GM18517 (cell line): ENCODE measurements at regions not wholly inside any gene's neighbourhood (a gene's known extent, or its start where the extent isn't known, plus 50 kb on each side); places are given as distances from the start of the nearest gene placed in this dataset.

ENCODE experiments used
- ATAC-seq: cut with Tn5 transposase; IDR thresholded peaks from one replicate; pipeline ENCODE4 v1.9.1; 2021; ENCODE audit warnings: mild to moderate bottlenecking, moderate library complexity; ENCODE audit not compliant: unreplicated experiment

GRCh38 chr6:53974941-53975340 is 136.3 kb upstream of the MLIP start:
- no peak for ATAC-seq

DNA sequence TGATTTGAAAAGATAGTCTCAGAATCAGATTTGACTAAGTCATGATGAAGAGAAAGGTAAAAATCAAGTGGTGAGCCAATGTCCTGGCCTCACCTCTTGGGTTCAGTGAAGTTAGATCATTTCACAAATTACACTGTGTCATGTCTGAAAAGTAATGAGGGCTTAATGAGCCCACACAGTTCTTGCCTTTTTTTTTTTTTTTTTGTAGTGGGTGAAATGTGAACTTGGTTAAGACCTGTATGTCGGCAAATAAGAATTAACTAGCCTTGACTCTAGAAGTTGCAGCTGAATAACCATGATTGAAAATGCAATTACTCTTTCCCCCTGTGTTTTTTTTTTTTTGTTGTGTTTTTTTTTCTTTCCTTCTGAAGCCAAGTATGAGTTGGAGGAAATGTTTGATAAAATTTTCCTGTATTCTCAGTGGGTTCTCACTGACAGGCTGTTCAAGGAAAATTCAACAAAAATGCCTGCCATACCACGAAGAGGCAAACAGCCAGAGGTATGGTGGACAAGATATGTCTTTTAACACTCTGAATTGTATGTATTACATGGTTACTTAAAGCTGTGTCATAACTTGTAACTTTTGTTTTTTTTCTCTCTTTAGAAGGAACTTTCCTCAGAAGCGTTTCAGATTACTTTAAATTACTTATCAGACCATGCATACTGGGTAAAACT is 135.2 kb upstream of the MLIP start:
- ATAC-seq, result no peak

GRCh38 chr6:53977551-53977950 is 133.7 kb upstream of the MLIP start:
- ATAC-seq, result no peak

GRCh38 chr6:53979468-53980067 is 131.7 kb upstream of the MLIP start:
- peak; percentile 68 for ATAC-seq

GRCh38 chr6:53982366-53983050 is 128.7 kb upstream of the MLIP start:
- ATAC-seq, result no peak

DNA sequence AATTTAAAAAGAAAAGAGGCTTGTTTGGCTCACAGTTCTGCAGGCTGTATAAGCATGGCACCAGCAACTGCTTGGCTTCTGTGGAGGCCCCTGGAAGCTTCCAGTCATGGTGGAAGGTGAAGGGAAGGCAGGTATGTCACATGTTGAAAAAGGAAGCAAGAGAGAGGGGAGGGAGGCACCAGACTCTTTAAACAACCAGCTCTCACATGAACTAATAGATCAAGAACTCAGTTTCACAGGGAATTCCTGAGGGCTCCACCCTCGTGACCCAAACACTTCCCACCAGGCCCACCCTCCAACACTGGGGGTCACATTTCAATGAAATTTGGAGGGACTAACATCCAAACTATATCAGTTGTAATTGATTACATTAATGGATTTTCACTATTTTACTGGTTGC is 127.9 kb upstream of the MLIP start:
- no peak for ATAC-seq

DNA sequence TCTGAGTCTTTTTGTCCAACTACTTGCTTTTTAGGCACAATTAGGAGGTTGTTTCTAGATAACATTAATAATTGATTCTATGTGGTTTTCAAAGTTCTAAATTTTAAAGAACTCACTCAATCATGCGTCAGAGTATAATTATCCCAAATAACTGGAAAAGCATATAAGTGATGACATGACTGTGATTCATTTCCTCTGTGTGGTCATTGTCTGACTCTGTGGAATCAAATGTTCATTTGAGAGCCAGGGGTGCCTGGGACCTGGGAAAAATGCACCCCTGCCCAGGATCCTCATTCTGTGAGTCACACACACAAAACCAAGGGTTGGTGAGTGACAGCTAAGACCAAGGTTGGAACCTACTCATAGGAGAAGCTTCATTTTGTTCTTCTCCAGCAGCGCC is 127.1 kb upstream of the MLIP start:
- ATAC-seq, result no peak

DNA sequence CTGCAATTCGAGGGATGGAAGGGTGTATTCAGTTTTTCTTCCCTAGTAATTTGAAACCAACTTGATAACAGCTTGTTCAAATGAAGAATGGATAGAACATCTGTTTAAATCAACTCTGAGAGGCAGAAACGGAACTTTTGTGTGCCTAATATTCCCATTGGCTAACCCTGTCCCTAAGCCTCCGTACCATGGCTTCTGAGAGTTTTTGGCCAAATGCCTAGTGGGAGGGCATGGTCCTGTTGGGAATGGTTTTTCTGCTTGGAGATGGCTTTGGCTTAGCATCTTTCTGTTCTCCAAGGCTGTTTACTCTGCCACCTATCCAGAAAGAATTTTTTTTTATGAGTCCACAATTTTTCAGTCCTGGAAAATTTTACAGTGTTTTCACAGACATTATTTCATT is 126.7 kb upstream of the MLIP start:
- ATAC-seq, result no peak

- ATAC-seq, result no peak
Observed at GRCh38 chr6:53985366-53985765, 125.9 kb upstream of the MLIP start.

DNA sequence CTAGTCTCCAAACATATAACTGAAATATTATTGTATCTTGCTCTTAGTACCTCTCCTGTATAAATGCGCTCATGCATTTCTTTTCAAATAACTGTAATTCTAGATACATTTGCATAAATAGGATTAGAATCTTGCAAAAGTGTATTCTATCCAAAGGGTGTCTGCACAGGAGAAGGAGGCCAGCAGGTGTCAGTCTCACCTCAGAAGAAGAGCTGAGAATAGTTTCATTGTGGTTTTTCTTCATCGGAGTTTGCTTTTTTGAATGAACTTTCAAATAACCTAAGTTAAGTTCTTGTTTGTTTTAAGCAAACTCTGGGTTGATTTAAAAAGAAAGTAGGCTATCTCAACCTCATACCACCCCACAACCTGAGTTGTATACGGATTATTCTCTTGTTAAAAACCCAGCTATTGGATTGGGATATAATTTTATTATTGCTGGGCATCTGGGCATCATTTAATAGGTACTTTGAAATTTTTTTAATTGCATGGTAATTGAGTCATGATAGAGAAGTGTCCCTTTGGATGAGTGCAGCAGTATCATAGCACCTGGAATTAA is 125.0 kb upstream of the MLIP start:
- ATAC-seq, result peak; percentile 57

DNA sequence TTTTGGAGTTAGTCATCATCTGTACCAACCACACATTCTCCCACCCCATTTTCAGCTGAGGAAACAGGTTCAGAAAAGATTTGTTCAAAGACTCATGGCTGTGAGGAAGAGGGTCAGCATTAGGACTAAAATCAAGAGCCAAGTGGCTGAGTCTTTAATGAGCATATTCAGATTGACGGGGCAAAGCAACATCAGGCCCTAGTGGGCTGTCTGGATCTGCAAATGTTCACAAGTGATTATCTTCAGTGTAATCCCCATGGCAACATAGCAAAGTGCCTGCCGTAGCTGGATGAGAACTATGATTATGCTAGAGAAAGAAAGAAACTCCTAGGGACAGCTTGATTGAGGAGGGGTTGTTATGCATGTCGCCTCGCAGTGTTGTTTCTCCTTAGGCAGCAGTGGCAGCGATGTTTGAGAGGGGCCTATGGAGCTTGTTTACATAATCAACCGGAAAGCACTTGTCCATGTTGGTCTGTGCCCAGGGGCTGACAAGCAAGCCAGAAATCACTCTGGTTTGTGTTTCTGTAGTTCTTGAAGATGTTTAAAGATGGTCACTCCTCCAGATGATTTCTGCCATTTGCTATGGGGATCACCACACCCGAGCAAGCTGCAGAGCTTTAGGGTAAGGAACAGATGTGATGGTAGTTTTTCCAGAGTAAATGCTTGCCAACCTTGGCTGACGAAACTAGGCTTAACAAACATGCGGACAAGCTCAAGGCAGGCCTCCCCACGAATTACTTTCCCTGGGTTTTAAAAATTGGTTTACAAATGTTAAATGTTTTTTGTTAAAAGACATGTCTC is 124.3 kb upstream of the MLIP start:
- ATAC-seq, result no peak

- no peak for ATAC-seq
Observed at GRCh38 chr6:53987522-53987888, 123.7 kb upstream of the MLIP start.

- ATAC-seq, result no peak
Observed at GRCh38 chr6:53989504-53989903, 121.7 kb upstream of the MLIP start.

- ATAC-seq, result no peak
Observed at GRCh38 chr6:53992522-53992921, 118.7 kb upstream of the MLIP start.

- no peak for ATAC-seq
Observed at GRCh38 chr6:53994201-53994600, 117.0 kb upstream of the MLIP start.

- no peak for ATAC-seq
Observed at GRCh38 chr6:53995935-53996334, 115.3 kb upstream of the MLIP start.

GRCh38 chr6:53998303-53998702 is 112.9 kb upstream of the MLIP start:
- no peak for ATAC-seq

DNA sequence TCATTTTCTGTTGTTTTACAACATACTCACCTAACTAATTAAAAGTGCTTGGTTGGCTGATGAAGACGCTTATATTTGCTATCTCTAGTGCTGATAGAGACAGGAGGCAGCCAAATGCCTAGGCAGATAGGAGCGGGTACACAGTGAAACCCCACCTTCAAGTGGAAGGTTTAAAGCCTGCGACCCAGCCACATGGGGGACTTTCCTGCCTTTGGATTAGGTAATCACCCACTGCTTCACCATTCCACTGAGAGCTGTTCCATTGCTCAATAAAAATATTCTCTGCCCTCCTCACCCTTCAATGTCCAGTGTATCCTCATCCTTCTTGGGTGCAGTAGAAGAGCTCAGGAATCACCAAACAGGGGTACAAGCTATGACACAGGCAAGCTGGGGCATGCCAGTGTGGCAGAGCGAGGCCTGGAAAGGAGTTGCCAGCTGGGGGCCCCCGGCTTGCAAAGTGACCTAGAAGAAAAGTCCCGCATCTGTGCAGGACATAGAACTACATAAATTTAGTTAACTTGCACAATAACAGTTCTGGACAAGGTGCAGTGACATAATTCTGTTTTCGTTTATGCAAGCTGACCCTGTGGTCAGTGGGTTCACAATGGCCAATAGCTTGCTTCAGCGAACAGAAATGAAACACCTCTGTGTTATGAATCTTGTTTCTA is 112.0 kb upstream of the MLIP start:
- ATAC-seq, result no peak

- ATAC-seq, result no peak
Observed at GRCh38 chr6:54002116-54002515, 109.1 kb upstream of the MLIP start.

DNA sequence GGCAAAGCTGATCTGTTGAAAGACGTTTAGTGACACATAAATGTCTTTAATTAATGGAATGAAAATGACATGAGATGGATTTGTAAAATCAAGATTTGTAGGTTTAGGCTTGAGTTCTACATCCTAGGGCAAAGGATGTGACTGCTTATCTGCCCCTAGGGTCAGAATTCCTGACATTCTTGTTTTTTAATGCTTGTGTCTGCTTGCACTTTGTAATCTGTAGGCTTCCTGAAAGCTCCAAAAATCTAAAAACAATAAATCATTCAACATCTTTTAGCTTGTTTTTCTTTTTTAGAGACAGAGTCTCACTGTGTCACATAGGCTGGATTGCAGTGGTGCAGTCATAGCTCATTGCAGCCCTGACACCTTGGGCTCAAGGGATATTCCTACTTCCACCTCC is 107.9 kb upstream of the MLIP start:
- ATAC-seq, result no peak

DNA sequence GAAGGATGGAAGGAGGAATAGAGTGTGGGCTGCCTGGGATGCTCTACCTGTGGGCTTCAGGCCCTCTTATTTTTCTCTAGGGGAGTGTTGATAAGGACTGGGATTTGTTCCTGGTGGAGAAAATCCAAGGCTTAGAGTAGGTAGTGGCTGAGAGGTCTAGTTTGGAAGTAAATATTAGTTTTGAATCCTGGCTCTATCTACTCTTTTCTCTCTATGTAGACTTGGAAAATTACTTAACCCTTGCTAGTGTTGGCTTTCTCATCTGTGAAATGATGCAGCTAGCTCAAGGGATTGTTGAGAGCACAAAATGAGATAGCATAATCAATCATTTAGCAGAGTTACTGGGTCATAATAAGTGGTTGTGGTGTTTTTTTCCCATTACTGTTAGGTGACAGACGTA is 102.7 kb upstream of the MLIP start:
- ATAC-seq, result no peak
